IMR-90 (cell line): ENCODE measurements at regions not wholly inside any gene's neighbourhood (a gene's known extent, or its start where the extent isn't known, plus 50 kb on each side); places are given as distances from the start of the nearest gene placed in this dataset.

ENCODE experiments used
- ATAC-seq: fragments of 200-7000 bp; cut with Tn5 transposase; 2 replicates; pipeline ENCODE4 v1.9.1; 2020; ENCODE audit warnings: low read depth, mild to moderate bottlenecking, moderate library complexity
- BruUV-seq: library from RNA; stranded (reverse); fragments of 400-500 nt; replicated peaks from 2 replicates; lab custom pipeline; 2021; lab: Mats Ljungman, UMichigan
- CTCF ChIA-PET: fragments of 300-600 bp; formaldehyde crosslinking; extraction: SDS; loops from one replicate; lab custom pipeline; 2021; ENCODE audit warnings: antibody characterized with exemption; lab: Yijun Ruan, JAX
- POLR2A ChIA-PET: fragments of 300-600 bp; sonication (Branson Sonifier 250); formaldehyde crosslinking; loops from one replicate; lab custom pipeline; 2022; ENCODE audit warnings: antibody characterized with exemption; ENCODE audit not compliant: unreplicated experiment; lab: Charles Lee
- DNase-seq: peaks from one replicate; pipeline ENCODE4 v3.0.0; 2013
- H2AFZ ChIP-seq: replicated peaks from 2 replicates; pipeline ENCODE3; 2013; ENCODE audit warnings: low read length, mild to moderate bottlenecking; ENCODE audit not compliant: poor library complexity
- H2AK5ac ChIP-seq: 2 replicates; pipeline ENCODE4 v1.6.1; 2013; ENCODE audit warnings: low read depth, low read length, inconsistent platforms
- H2AK9ac ChIP-seq: replicated peaks from 2 replicates; pipeline ENCODE3; 2013; ENCODE audit warnings: mild to moderate bottlenecking, low read depth, low read length, moderate library complexity; ENCODE audit not compliant: poor library complexity
- H2BK120ac ChIP-seq: 2 replicates; pipeline ENCODE4 v1.6.1; 2013; ENCODE audit warnings: low read depth, low read length, inconsistent platforms
- H2BK15ac ChIP-seq: 3 replicates; pipeline ENCODE4 v1.6.1; 2013; ENCODE audit warnings: low read depth, low read length, inconsistent platforms
- H2BK20ac ChIP-seq: 2 replicates; pipeline ENCODE4 v1.6.1; 2013; ENCODE audit warnings: low read depth, mild to moderate bottlenecking, inconsistent platforms, low read length, moderate library complexity
- H2BK5ac ChIP-seq: 2 replicates; pipeline ENCODE4 v1.6.1; 2013; ENCODE audit warnings: mild to moderate bottlenecking, low read depth, low read length, inconsistent platforms; ENCODE audit not compliant: poor library complexity, severe bottlenecking
- H3K14ac ChIP-seq: replicated peaks from 2 replicates; pipeline ENCODE4 v1.6.1; 2013; ENCODE audit warnings: low read depth, low read length, inconsistent platforms
- H3K18ac ChIP-seq: 2 replicates; pipeline ENCODE4 v1.6.1; 2013; ENCODE audit warnings: low read depth, low read length, control low read depth
- H3K23ac ChIP-seq: 2 replicates; pipeline ENCODE4 v1.6.1; 2013; ENCODE audit warnings: low read depth, low read length, inconsistent platforms
- H3K27ac ChIP-seq: 2 replicates; pipeline ENCODE4 v1.5.1; 2013; ENCODE audit warnings: mild to moderate bottlenecking, control low read depth, low read length; ENCODE audit not compliant: insufficient read depth
- H3K27me3 ChIP-seq: 2 replicates; pipeline ENCODE4 v1.6.1; 2013; ENCODE audit warnings: low read length; ENCODE audit not compliant: control insufficient read depth, insufficient read depth
- H3K36me3 ChIP-seq: 2 replicates; pipeline ENCODE4 v1.6.1; 2013; ENCODE audit warnings: low read length, mixed read lengths; ENCODE audit not compliant: control insufficient read depth, insufficient read depth
- H3K4ac ChIP-seq: 2 replicates; pipeline ENCODE4 v1.6.1; 2013; ENCODE audit warnings: low read depth, low read length, inconsistent platforms
- H3K4me1 ChIP-seq: 2 replicates; pipeline ENCODE4 v1.6.1; 2013; ENCODE audit warnings: low read length, mixed read lengths; ENCODE audit not compliant: control insufficient read depth, insufficient read depth
- H3K4me2 ChIP-seq: 2 replicates; pipeline ENCODE4 v1.6.1; 2013; ENCODE audit warnings: low read depth, mild to moderate bottlenecking, control low read depth, low read length, moderate library complexity
- H3K4me3 ChIP-seq: 2 replicates; pipeline ENCODE4 v1.5.1; 2013; ENCODE audit warnings: low read depth, mild to moderate bottlenecking, control low read depth, low read length, moderate library complexity; ENCODE audit not compliant: insufficient read depth
- H3K56ac ChIP-seq: 2 replicates; pipeline ENCODE4 v1.6.1; 2013; ENCODE audit warnings: low read length, inconsistent platforms; ENCODE audit not compliant: insufficient read depth; ENCODE audit errors: extremely low read depth
- H3K79me1 ChIP-seq, 2 experiments: 2 replicates each; pipeline ENCODE4 v1.6.1; 2013; ENCODE audit warnings: low read length in 2 of 2, inconsistent platforms in 1 of 2, low read depth in 1 of 2
- H3K9ac ChIP-seq: 2 replicates; pipeline ENCODE4 v1.6.1; 2013; ENCODE audit warnings: low read depth, low read length, control low read depth
- H3K9me1 ChIP-seq: 2 replicates; pipeline ENCODE4 v1.6.1; 2013; ENCODE audit warnings: low read length, inconsistent platforms; ENCODE audit not compliant: insufficient read depth
- H3K9me3 ChIP-seq: 2 replicates; pipeline ENCODE4 v1.6.1; 2013; ENCODE audit warnings: low read length; ENCODE audit not compliant: control insufficient read depth, insufficient read depth
- H4K20me1 ChIP-seq: 2 replicates; pipeline ENCODE4 v1.6.1; 2013; ENCODE audit warnings: low read length, inconsistent platforms; ENCODE audit not compliant: insufficient read depth
- H4K5ac ChIP-seq: 2 replicates; pipeline ENCODE4 v1.6.1; 2013; ENCODE audit warnings: mild to moderate bottlenecking, low read depth, low read length, control low read depth
- H4K8ac ChIP-seq, 2 experiments: 2 replicates each; pipeline ENCODE4 v1.6.1; 2013; ENCODE audit warnings: low read depth in 2 of 2, low read length in 2 of 2, control low read depth in 1 of 2, inconsistent platforms in 1 of 2
- H4K91ac ChIP-seq: 2 replicates; pipeline ENCODE4 v1.6.1; 2013; ENCODE audit warnings: low read depth, low read length, inconsistent platforms; ENCODE audit not compliant: insufficient read depth
- BHLHE40 ChIP-seq: fragments of 150-350 bp; IDR thresholded peaks from 2 replicates; pipeline ENCODE4 v1.6.1; 2016; ENCODE audit warnings: mild to moderate bottlenecking, low read depth, low read length
- CEBPB ChIP-seq: IDR thresholded peaks from 2 replicates; pipeline ENCODE4 v1.6.1; 2012; ENCODE audit warnings: low read depth, low read length, improper control_type of control experiment
- CHD1 ChIP-seq: IDR thresholded peaks from 2 replicates; pipeline ENCODE4 v1.6.1; 2012; ENCODE audit warnings: low read depth, low read length, improper control_type of control experiment
- CTCF ChIP-seq: conservative IDR thresholded peaks from 2 replicates; pipeline ENCODE4 v1.5.1; 2012; ENCODE audit warnings: mild to moderate bottlenecking, low read depth, low read length, improper control_type of control experiment
- ELK1 ChIP-seq: fragments of 150-350 bp; IDR thresholded peaks from 2 replicates; pipeline ENCODE4 v1.6.1; 2016; ENCODE audit warnings: low read depth, mild to moderate bottlenecking, low read length, moderate library complexity, borderline replicate concordance
- FOS ChIP-seq: fragments of 150-350 bp; IDR thresholded peaks from 2 replicates; pipeline ENCODE4 v1.6.1; 2016; ENCODE audit warnings: low read depth, low read length
- MAFK ChIP-seq: IDR thresholded peaks from 2 replicates; pipeline ENCODE4 v1.6.1; 2012; ENCODE audit warnings: low read depth, low read length, improper control_type of control experiment
- MAZ ChIP-seq: IDR thresholded peaks from 2 replicates; pipeline ENCODE4 v1.6.1; 2012; ENCODE audit warnings: low read depth, mild to moderate bottlenecking, low read length, improper control_type of control experiment, moderate library complexity, borderline replicate concordance
- NFE2L2 ChIP-seq: fragments of 150-350 bp; IDR thresholded peaks from 2 replicates; pipeline ENCODE4 v1.6.1; 2016; ENCODE audit warnings: low read depth, mild to moderate bottlenecking, low read length
- POLR2A ChIP-seq: IDR thresholded peaks from 2 replicates; pipeline ENCODE4 v1.6.1; 2012; ENCODE audit warnings: mild to moderate bottlenecking, low read depth, low read length
- RAD21 ChIP-seq: IDR thresholded peaks from 2 replicates; pipeline ENCODE4 v1.6.1; 2012; ENCODE audit warnings: low read length, improper control_type of control experiment
- RFX5 ChIP-seq: IDR thresholded peaks from 2 replicates; pipeline ENCODE4 v1.8.0; 2012; ENCODE audit warnings: low read depth, mild to moderate bottlenecking, low read length, moderate library complexity
- SMC3 ChIP-seq: fragments of 150-350 bp; IDR thresholded peaks from 2 replicates; pipeline ENCODE4 v1.6.1; 2016; ENCODE audit warnings: low read depth, mild to moderate bottlenecking, antibody characterized with exemption, low read length, moderate library complexity
- USF2 ChIP-seq: fragments of 150-350 bp; IDR thresholded peaks from 2 replicates; pipeline ENCODE4 v1.6.1; 2017; ENCODE audit warnings: mild to moderate bottlenecking, antibody characterized with exemption, low read length, low read depth
- WGBS, 2 experiments: methylation state at CpG; one replicate each; pipeline versions ENCODE4 v1.1.5 to v1.1.7; 2013; ENCODE audit warnings: missing lambda C conversion rate in 2 of 2; ENCODE audit not compliant: insufficient read length in 1 of 2; ENCODE audit errors: extremely low coverage in 2 of 2; 5-methylcytosine and 5-hydroxymethylcytosine counted together
- dilution Hi-C: fragments of 300-500 bp; cut with HindIII; formaldehyde crosslinking; loops from one replicate; pipeline ENCODE4 v1.14.3; 2018; ENCODE audit warnings: low sequenced_read_pairs; ENCODE audit not compliant: unreplicated experiment
- in situ Hi-C: fragments of 300-500 bp; cut with MboI; formaldehyde crosslinking; loops from 3 replicates; pipeline ENCODE4 v1.14.3; 2019; ENCODE audit warnings: low sequenced_read_pairs, inconsistent platforms, mixed read lengths
- intact Hi-C: fragments of 100-400 bp; cut with micrococcal nuclease; formaldehyde crosslinking; loops from 2 replicates; pipeline ENCODE4 v1.10.0; 2022

DNA sequence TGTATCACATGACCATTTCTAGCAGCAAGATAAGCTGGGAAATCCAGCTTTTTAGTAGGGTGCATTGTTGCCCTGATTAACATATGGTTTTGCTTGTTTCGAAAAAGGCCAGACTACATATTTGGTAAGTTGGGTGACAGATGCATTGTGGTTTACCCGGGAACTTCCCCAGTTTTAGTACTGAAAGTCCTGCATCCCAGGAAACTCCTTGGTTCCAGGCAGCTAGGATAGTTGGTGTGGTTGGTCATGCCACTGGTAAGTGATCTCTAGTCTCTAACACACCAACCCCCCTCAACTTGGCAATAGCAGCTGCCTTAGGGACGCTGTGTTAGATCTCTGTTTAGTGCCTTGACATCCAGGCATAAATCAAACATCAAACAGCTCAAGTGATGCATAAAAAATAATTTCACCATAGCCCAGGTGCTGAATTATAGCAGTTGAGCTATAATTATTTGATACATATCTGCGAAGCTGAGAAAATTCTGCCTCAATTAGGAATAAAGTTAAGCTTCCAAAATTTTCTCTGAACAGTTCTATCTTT is 216.5 kb downstream of the TFAP2C start:
- Histone ChIP-seq H3K4me1 (no peaks in the 10 kb centered on the region), H2BK20ac (no peak overlapping the region), H3K4me3 (no peak overlapping the region), H2AK5ac (no peak overlapping the region), H2BK15ac (no peak overlapping the region), H3K9me3 (no peaks in the 10 kb centered on the region), H3K36me3 (no peaks in the 10 kb centered on the region), H3K4ac (no peak overlapping the region), H3K56ac (no peak overlapping the region), H4K8ac (no peak overlapping the region), H4K20me1 (no peaks in the 10 kb centered on the region), H4K5ac (no peak overlapping the region), H2AFZ (no peak overlapping the region), H3K4me2 (no peak overlapping the region), H4K91ac (no peak overlapping the region), H3K14ac (no peak overlapping the region), H3K27ac (no peak overlapping the region), H3K79me1 (no peaks in the 10 kb centered on the region), H3K27me3 (no peaks in the 10 kb centered on the region; the same call in 1 of the 2 replicates), H2BK120ac (no peak overlapping the region), H2AK9ac (no peak overlapping the region), H3K9ac (no peak overlapping the region), H3K9me1 (no peaks in the 10 kb centered on the region), H2BK5ac (no peak overlapping the region), H3K23ac (no peak overlapping the region), H3K18ac (no peak overlapping the region)
- BruUV-seq, result no TSS peak
- intact Hi-C loops, result no loop called here
- dilution Hi-C loops, result no loop called here
- ATAC-seq (no peak), DNase-seq (no peak)
- ChIA-PET CTCF (no interaction called here), POLR2A (no interaction called here)
- TF ChIP-seq NFE2L2 (no peak), CEBPB (no peak), FOS (no peak), POLR2A (no peak), CHD1 (no peak), USF2 (no peak), RAD21 (no peak), ELK1 (no peak), MAFK (no peak), CTCF (no peak), BHLHE40 (no peak), SMC3 (no peak), MAZ (no peak), RFX5 (no peak)
- in situ Hi-C loops, result no loop called here
- no CpG with 5 or more reads among the region's 4 CpGs for WGBS, 2 experiments
